GM12873 (cell line): ENCODE measurements at regions not wholly inside any gene's neighbourhood (a gene's known extent, or its start where the extent isn't known, plus 50 kb on each side); places are given as distances from the start of the nearest gene placed in this dataset.

Experiments
- CTCF ChIP-seq: IDR thresholded peaks from 2 replicates; pipeline ENCODE4 v1.5.1; 2012; ENCODE audit warnings: low read depth, mild to moderate bottlenecking, moderate library complexity, low read length, control low read depth; ENCODE audit not compliant: insufficient read depth; ENCODE audit errors: missing control alignments

GRCh38 chr1:185627171-185627570 lies 107.0 kb upstream of the HMCN1 start:
- no peak for TF ChIP-seq CTCF

DNA sequence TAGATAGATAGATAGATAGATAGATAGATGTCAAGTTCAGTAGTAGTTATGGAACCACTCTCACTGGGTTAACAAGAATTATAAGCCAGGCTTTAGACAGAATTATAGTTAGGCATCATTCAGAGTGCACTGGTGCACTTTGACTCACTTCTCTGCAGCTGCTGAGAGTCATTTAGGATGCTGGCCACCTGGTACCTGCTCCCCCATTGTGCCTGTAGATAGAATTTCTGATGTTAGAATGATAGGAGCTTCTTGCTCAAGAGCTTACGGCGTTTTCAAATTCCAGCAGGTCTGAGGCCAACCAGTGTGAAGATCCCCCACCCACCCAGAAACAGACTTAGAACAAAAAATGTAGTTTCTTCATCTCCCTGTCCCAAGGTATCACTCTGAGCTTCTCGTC lies 107.8 kb upstream of the HMCN1 start:
- TF ChIP-seq CTCF = no peak

GRCh38 chr1:185610954-185611353 lies 123.2 kb upstream of the HMCN1 start:
- no peak for TF ChIP-seq CTCF

DNA sequence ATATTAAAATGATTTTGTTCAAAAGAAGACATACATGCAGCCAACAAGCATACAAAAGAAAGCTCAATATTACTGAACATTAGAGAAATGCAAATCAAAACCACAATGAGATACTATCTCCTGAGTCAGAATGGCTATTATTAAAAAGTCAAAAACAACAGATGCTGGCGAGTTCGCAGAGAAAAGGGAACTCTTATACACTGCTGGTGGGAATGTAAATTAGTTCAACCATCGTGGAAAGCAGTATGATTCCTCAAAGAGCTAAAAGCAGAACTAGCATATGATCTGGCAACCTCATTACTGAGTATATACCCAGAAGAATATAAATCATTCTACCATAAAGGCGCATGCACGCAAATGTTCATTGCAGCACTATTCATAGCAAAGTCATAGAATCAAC lies 126.0 kb upstream of the HMCN1 start:
- TF ChIP-seq CTCF = no peak

DNA sequence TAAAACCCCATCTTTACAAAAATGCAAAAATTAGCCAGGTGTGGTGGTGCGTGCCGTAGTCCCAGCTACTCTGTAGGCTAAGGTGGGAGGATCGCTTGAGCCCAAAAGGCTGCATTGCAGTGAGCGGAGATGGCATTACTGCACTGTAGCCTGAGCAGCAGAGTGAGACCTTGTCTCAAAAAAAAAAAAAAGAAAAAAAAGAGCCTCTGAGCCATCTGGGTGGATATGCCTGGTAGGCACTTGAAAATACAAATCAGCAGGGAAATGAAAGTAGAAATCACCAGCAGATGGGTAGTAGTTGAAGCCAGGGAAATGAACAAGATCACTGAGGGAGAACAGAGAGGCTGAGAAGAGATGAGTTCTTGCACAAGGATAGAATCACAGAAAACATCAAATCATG lies 131.0 kb upstream of the HMCN1 start:
- TF ChIP-seq CTCF = no peak

- no peak for TF ChIP-seq CTCF
Measured at GRCh38 chr1:185601189-185601588, 133.0 kb upstream of the HMCN1 start.

DNA sequence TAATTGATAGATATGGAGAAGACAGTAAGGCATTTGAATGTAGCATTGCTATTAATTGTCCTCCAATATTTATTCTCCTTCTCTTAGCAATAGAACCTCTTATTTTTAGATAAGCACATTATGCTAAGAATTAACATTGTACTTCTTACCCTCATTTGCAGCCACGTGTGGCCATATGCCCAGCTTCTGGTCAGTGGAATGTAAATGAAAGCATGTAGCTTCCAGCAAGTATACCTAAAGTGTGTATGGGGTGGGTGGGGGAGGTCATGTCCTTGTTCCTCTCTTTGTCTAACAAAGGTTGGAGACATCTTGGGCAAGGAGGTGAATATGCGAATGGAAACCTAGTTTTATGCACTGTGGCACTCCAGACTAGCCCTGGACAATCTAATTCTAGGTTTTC lies 133.6 kb upstream of the HMCN1 start:
- no peak for TF ChIP-seq CTCF

- TF ChIP-seq CTCF = no peak
Measured at GRCh38 chr1:185598332-185598731, 135.9 kb upstream of the HMCN1 start.
